Thoracic aorta (tissue), 2 donors: ENCODE measurements at regions not wholly inside any gene's neighbourhood (a gene's known extent, or its start where the extent isn't known, plus 50 kb on each side); places are given as distances from the start of the nearest gene placed in this dataset.

Source experiments
- ATAC-seq: fragments of 150-250 bp; one replicate; pipeline ENCODE4 v1.8.0; 2017; ENCODE audit warnings: low read depth; ENCODE audit not compliant: insufficient number of reproducible peaks, low FRiP score
- DNase-seq: peaks from one replicate; pipeline ENCODE4 v3.0.0-alpha.2; 2020; ENCODE audit warnings: low spot score
- H3K27ac ChIP-seq, 2 donors: fragments of 200-600 bp; sonication (generic); 1 replicate in 1 of 2; 2 replicates in 1 of 2; pipeline ENCODE4 v1.5.1; 2016; ENCODE audit warnings: mild to moderate bottlenecking in 2 of 2, moderate library complexity in 2 of 2
- H3K27me3 ChIP-seq: fragments of 200-600 bp; sonication (generic); replicated peaks from 2 replicates; pipeline ENCODE4 v1.6.0; 2016; ENCODE audit warnings: mild to moderate bottlenecking; ENCODE audit not compliant: insufficient read depth
- H3K36me3 ChIP-seq: fragments of 200-600 bp; sonication (generic); one replicate; pipeline ENCODE4 v1.5.1; 2016
- H3K4me1 ChIP-seq, 2 donors: fragments of 200-600 bp; sonication (generic); 1 replicate in 1 of 2; 2 replicates in 1 of 2; pipeline versions ENCODE4 v1.5.1 to v1.6.0; 2016; ENCODE audit warnings: low read depth in 2 of 2, mild to moderate bottlenecking in 1 of 2; ENCODE audit not compliant: control insufficient read depth in 1 of 2
- H3K4me3 ChIP-seq: fragments of 200-600 bp; sonication (generic); 2 replicates; pipeline ENCODE4 v1.5.1; 2016; ENCODE audit warnings: mild to moderate bottlenecking
- H3K9me3 ChIP-seq: fragments of 200-600 bp; sonication (generic); 2 replicates; pipeline ENCODE4 v1.5.1; 2016
- CTCF ChIP-seq: fragments of 200-600 bp; sonication (generic); IDR thresholded peaks from one replicate; pipeline ENCODE4 v1.5.1; 2019; ENCODE audit warnings: antibody characterized with exemption

- Histone ChIP-seq H3K4me3 (no peak overlapping the region), H3K27ac (no peak overlapping the region), H3K27me3 (no peaks in the 10 kb centered on the region), H3K4me1 (no peaks in the 10 kb centered on the region), H3K36me3 (no peaks in the 10 kb centered on the region), H3K9me3 (no peaks in the 10 kb centered on the region)
- DNase-seq, result no peak
- TF ChIP-seq CTCF, result no peak
- no peak for ATAC-seq
Measured at GRCh38 chr18:42340423-42341009, 385.5 kb downstream of the PIK3C3 start.

GRCh38 chr18:42341423-42341822 lies 386.4 kb downstream of the PIK3C3 start:
- Histone ChIP-seq H3K4me3 (no peak overlapping the region), H3K4me1 (no peaks in the 10 kb centered on the region), H3K9me3 (no peaks in the 10 kb centered on the region), H3K27ac (no peak overlapping the region), H3K27me3 (no peaks in the 10 kb centered on the region), H3K36me3 (no peaks in the 10 kb centered on the region)
- ATAC-seq (no peak), DNase-seq (no peak)
- TF ChIP-seq CTCF, result no peak

DNA sequence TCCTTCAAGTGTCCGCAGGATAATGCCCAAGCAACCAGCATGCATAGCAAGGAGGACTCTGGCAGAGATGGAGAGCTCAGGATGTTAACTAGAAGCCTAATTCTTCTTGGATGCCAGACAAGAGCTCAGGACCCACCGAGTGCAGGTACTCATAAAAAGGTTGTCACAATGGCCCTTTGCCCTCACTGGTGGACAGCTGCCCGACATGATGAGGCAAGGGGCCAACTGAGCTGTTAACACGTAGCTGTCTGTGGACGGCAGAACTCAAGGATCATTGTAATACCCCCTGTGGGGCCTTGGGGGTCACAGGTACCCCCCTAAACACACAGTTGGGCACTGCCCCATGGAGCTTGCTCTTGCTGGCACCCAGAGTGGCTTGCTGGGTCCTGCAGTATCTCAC lies 393.7 kb downstream of the PIK3C3 start:
- Histone ChIP-seq H3K4me1 (no peaks in the 10 kb centered on the region), H3K27me3 (no peaks in the 10 kb centered on the region), H3K27ac (no peak overlapping the region), H3K9me3 (no peaks in the 10 kb centered on the region), H3K36me3 (no peaks in the 10 kb centered on the region), H3K4me3 (no peak overlapping the region)
- TF ChIP-seq CTCF, result no peak
- DNase-seq, result no peak
- no peak for ATAC-seq

DNA sequence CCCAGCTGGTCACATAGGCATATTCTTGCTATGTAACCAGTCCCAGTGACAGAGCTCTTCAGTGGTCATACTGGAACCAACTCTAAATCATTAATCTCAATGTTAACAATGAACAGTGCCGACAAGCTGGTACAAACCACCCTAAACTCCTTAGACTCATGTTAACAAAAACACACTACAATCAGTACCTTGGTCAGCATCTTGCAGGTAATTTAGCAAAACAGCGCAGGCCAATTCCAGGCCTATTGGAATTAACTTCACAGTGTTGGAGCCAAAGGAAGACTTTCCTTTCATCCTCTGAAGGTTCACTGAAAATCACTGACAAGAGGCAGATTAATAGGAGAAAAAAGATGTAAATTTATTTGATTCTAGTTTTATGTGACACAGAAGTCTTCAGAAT lies 396.4 kb downstream of the PIK3C3 start:
- DNase-seq (no peak), ATAC-seq (no peak)
- H3K9me3 ChIP-seq, result no peaks in the 10 kb centered on the region
- no peak for TF ChIP-seq CTCF
- no peak overlapping the region for H3K4me3 ChIP-seq
- H3K27me3 ChIP-seq, result no peaks in the 10 kb centered on the region
- H3K36me3 ChIP-seq, result no peaks in the 10 kb centered on the region
- H3K4me1 ChIP-seq, result no peaks in the 10 kb centered on the region
- H3K27ac ChIP-seq, result no peak overlapping the region

DNA sequence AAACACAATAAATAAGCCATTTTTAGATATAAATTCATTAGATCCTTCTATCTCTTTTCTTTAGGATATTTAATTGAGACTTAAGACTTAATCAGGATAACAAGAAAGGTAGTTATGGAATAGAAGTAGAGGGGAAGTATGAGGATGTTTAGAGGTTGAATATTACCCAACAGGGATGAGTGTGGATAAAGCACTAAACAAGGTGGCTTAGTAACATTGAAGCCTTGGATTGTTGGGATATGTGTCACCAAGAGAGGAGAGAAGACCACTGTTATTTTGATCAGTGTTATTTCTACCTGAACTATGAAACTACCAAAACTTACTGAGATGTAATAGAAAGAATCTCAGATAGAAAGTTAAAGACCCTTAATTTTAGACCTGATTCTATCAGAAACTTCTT lies 405.7 kb downstream of the PIK3C3 start:
- no peaks in the 10 kb centered on the region for H3K4me1 ChIP-seq
- TF ChIP-seq CTCF, result no peak
- ATAC-seq, result no peak
- no peaks in the 10 kb centered on the region for H3K36me3 ChIP-seq
- no peaks in the 10 kb centered on the region for H3K9me3 ChIP-seq
- no peak overlapping the region for H3K4me3 ChIP-seq
- H3K27me3 ChIP-seq, result no peaks in the 10 kb centered on the region
- no peak overlapping the region for H3K27ac ChIP-seq
- DNase-seq, result no peak
